HepG2 (cell line): ENCODE measurements at regions not wholly inside any gene's neighbourhood (a gene's known extent, or its start where the extent isn't known, plus 50 kb on each side); places are given as distances from the start of the nearest gene placed in this dataset.

Experiments used
- ATAC-seq: fragments of 200-7000 bp; cut with Tn5 transposase; 3 replicates; pipeline ENCODE4 v1.9.1; 2020; ENCODE audit warnings: mild to moderate bottlenecking, moderate library complexity
- BruUV-seq: library from RNA; stranded (reverse); fragments of 400-500 nt; replicated peaks from 2 replicates; lab custom pipeline; 2021; lab: Mats Ljungman, UMichigan
- CTCF ChIA-PET: fragments of 300-600 bp; formaldehyde crosslinking; extraction: SDS; loops from one replicate; lab custom pipeline; 2021; ENCODE audit warnings: low total read pairs, inconsistent platforms, low intra/inter-chr PET ratio; lab: Yijun Ruan, JAX
- POLR2A ChIA-PET: fragments of 350-600 bp; sonication (Branson Sonifier 250); formaldehyde crosslinking; loops from one replicate; lab custom pipeline; 2020; ENCODE audit warnings: antibody characterized with exemption, inconsistent platforms; lab: Yijun Ruan, JAX
- DNase-seq: peaks from one replicate; pipeline ENCODE4 v3.0.0-alpha.2; 2015; ENCODE audit warnings: low spot score
- FAIRE-seq: peaks from 3 replicates; lab custom pipeline; 2011; peaks lifted over from hg19 to GRCh38; lab: Jason Lieb, UNC
- H2AFZ ChIP-seq: one replicate; pipeline ENCODE4 v1.6.1; 2011; ENCODE audit warnings: low read length, inconsistent platforms
- H3K27ac ChIP-seq: fragments of 300-600 bp; 3 replicates; pipeline ENCODE4 v1.8.0; 2011; ENCODE audit warnings: mixed run types, mild to moderate bottlenecking, mixed read lengths, low read length, inconsistent platforms; ENCODE audit not compliant: insufficient read depth; ENCODE audit errors: extremely low read length
- H3K27me3 ChIP-seq, 2 experiments: fragments of 200-600 bp in 1 of 2; 2 replicates in 1 of 2; 3 replicates in 1 of 2; pipeline versions ENCODE4 v1.6.0 to v1.8.0; 2011; ENCODE audit warnings: low read length in 2 of 2, mild to moderate bottlenecking in 2 of 2, moderate library complexity in 2 of 2, inconsistent platforms in 1 of 2; ENCODE audit not compliant: insufficient read depth in 2 of 2, control insufficient read depth in 1 of 2
- H3K36me3 ChIP-seq, 2 experiments: fragments of 200-600 bp in 1 of 2; replicated peaks in 1 of 2; 2 replicates in 1 of 2; 3 replicates in 1 of 2; pipeline versions ENCODE4 v1.5.1 to v1.8.0; 2011; ENCODE audit warnings: low read length in 2 of 2, inconsistent platforms in 1 of 2; ENCODE audit not compliant: insufficient read depth in 2 of 2, control insufficient read depth in 1 of 2
- H3K4me1 ChIP-seq: 2 replicates; pipeline ENCODE4 v1.5.1; 2012; ENCODE audit warnings: low read length, inconsistent platforms; ENCODE audit not compliant: insufficient read depth
- H3K4me2 ChIP-seq: 2 replicates; pipeline ENCODE4 v1.6.0; 2011; ENCODE audit warnings: low read depth, low read length, inconsistent platforms
- H3K4me3 ChIP-seq, 3 experiments: fragments of 200-600 bp in 1 of 3; sonication (generic), shearing (Covaris generic) in 1 of 3; replicated peaks in 1 of 3; 2 replicates each; pipeline ENCODE4 v1.5.1; 2011 to 2016; ENCODE audit warnings: low read length in 3 of 3, inconsistent platforms in 2 of 3, low read depth in 2 of 3, mild to moderate bottlenecking in 2 of 3, control low read depth in 1 of 3, mixed read lengths in 1 of 3; ENCODE audit not compliant: insufficient read depth in 1 of 3
- H3K79me2 ChIP-seq: one replicate; pipeline ENCODE4 v1.6.1; 2011; ENCODE audit warnings: low read length, inconsistent platforms; ENCODE audit not compliant: insufficient read depth
- H3K9ac ChIP-seq: 2 replicates; pipeline ENCODE4 v1.6.0; 2011; ENCODE audit warnings: mild to moderate bottlenecking, low read depth, low read length, inconsistent platforms; ENCODE audit not compliant: insufficient read depth
- H3K9me3 ChIP-seq: 2 replicates; pipeline ENCODE4 v1.5.1; 2012; ENCODE audit warnings: mild to moderate bottlenecking, low read length
- H4K20me1 ChIP-seq: 2 replicates; pipeline ENCODE4 v1.6.0; 2011; ENCODE audit warnings: inconsistent platforms, mild to moderate bottlenecking, low read length, moderate library complexity; ENCODE audit not compliant: insufficient read depth
- CHD2 ChIP-seq: IDR thresholded peaks from 2 replicates; pipeline ENCODE4 v1.6.1; 2011; ENCODE audit warnings: low read depth, low read length, improper control_type of control experiment
- HNRNPUL1 ChIP-seq: fragments of 200-400 bp; formaldehyde crosslinking; IDR thresholded peaks from 2 replicates; pipeline ENCODE4 v1.6.1; 2017; ENCODE audit warnings: low read depth, mild to moderate bottlenecking, low read length, moderate library complexity
- HOXA3 ChIP-seq: sonication (generic); formaldehyde crosslinking; IDR thresholded peaks from 2 replicates; pipeline ENCODE4 v1.5.0; 2020; ENCODE audit warnings: missing genetic modification reagents
- KDM3A ChIP-seq: IDR thresholded peaks from 2 replicates; pipeline ENCODE4 v1.6.1; 2018; ENCODE audit warnings: low read depth, missing compliant biosample characterization
- NCOA5 ChIP-seq: sonication (generic); formaldehyde crosslinking; IDR thresholded peaks from 2 replicates; pipeline ENCODE4 v1.4.0; 2020; ENCODE audit warnings: missing genetic modification reagents
- SCMH1 ChIP-seq: sonication (generic); formaldehyde crosslinking; IDR thresholded peaks from 2 replicates; pipeline ENCODE4 v1.9.0; 2021; ENCODE audit warnings: missing genetic modification reagents, mild to moderate bottlenecking, borderline replicate concordance
- YEATS2 ChIP-seq: sonication (generic); formaldehyde crosslinking; IDR thresholded peaks from 2 replicates; pipeline ENCODE4 v1.4.0; 2020; ENCODE audit warnings: missing genetic modification reagents, borderline replicate concordance
- ZNF333 ChIP-seq: sonication (generic); formaldehyde crosslinking; IDR thresholded peaks from 2 replicates; pipeline ENCODE4 v1.4.0; 2020; ENCODE audit warnings: mild to moderate bottlenecking, missing genetic modification reagents, borderline replicate concordance
- ZNF724P ChIP-seq: sonication (generic); formaldehyde crosslinking; IDR thresholded peaks from 2 replicates; pipeline ENCODE4 v1.8.0; 2022; ENCODE audit warnings: missing genetic modification reagents, borderline replicate concordance
- WGBS: methylation state at CpG from one replicate; pipeline ENCODE4 v1.1.6; 2017; ENCODE audit warnings: low lambda C conversion rate; 5-methylcytosine and 5-hydroxymethylcytosine counted together
- in situ Hi-C: cut with HindIII; loops from 2 replicates; pipeline ENCODE4 v1.10.0; 2017; ENCODE audit warnings: low pct_unique_long_range_greater_than_20kb; ENCODE audit not compliant: extremely low pct_ligation_motif_present
- intact Hi-C: fragments of 100-400 bp; cut with micrococcal nuclease; formaldehyde crosslinking; loops from one replicate; pipeline ENCODE4 v1.10.0; 2022; ENCODE audit not compliant: unreplicated experiment
- TF ChIP-seq, protein P1 (sequence below): sonication (generic); formaldehyde crosslinking; IDR thresholded peaks from 2 replicates; pipeline ENCODE4 v1.4.0; 2020; ENCODE audit warnings: mild to moderate bottlenecking, missing genetic modification reagents
- TF ChIP-seq, protein P2 (sequence below): sonication (generic); formaldehyde crosslinking; IDR thresholded peaks from 2 replicates; pipeline ENCODE4 v1.8.0; 2023; ENCODE audit warnings: mild to moderate bottlenecking, missing genetic modification reagents
- TF ChIP-seq, protein P3 (sequence below): sonication (generic); formaldehyde crosslinking; IDR thresholded peaks from 2 replicates; pipeline ENCODE4 v1.4.0; 2020; ENCODE audit warnings: missing genetic modification reagents
- TF ChIP-seq, protein P4 (sequence below): sonication (generic); formaldehyde crosslinking; IDR thresholded peaks from 2 replicates; pipeline ENCODE4 v1.4.0; 2020; ENCODE audit warnings: missing genetic modification reagents

DNA sequence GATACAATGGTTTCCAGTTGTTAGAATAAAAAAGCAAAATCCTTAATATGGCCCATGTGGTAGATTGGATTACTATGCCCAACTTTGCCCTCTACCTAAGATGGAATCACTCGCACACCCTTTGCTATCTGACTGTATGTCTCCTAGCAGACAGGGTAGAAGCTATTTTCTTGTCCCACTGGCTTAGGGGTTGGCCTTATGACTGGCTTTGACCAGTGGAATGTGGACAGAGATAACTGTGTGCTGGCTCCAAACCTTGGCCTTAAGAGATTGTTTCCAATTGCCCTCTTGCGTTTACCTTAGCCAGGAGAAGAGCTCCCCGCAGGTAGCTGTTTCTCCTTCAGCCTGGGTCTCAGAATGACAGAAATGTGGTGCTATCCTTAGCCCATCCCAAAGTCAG lies 355.9 kb downstream of the BCOR start (continued):
- TF ChIP-seq, protein P1, sequence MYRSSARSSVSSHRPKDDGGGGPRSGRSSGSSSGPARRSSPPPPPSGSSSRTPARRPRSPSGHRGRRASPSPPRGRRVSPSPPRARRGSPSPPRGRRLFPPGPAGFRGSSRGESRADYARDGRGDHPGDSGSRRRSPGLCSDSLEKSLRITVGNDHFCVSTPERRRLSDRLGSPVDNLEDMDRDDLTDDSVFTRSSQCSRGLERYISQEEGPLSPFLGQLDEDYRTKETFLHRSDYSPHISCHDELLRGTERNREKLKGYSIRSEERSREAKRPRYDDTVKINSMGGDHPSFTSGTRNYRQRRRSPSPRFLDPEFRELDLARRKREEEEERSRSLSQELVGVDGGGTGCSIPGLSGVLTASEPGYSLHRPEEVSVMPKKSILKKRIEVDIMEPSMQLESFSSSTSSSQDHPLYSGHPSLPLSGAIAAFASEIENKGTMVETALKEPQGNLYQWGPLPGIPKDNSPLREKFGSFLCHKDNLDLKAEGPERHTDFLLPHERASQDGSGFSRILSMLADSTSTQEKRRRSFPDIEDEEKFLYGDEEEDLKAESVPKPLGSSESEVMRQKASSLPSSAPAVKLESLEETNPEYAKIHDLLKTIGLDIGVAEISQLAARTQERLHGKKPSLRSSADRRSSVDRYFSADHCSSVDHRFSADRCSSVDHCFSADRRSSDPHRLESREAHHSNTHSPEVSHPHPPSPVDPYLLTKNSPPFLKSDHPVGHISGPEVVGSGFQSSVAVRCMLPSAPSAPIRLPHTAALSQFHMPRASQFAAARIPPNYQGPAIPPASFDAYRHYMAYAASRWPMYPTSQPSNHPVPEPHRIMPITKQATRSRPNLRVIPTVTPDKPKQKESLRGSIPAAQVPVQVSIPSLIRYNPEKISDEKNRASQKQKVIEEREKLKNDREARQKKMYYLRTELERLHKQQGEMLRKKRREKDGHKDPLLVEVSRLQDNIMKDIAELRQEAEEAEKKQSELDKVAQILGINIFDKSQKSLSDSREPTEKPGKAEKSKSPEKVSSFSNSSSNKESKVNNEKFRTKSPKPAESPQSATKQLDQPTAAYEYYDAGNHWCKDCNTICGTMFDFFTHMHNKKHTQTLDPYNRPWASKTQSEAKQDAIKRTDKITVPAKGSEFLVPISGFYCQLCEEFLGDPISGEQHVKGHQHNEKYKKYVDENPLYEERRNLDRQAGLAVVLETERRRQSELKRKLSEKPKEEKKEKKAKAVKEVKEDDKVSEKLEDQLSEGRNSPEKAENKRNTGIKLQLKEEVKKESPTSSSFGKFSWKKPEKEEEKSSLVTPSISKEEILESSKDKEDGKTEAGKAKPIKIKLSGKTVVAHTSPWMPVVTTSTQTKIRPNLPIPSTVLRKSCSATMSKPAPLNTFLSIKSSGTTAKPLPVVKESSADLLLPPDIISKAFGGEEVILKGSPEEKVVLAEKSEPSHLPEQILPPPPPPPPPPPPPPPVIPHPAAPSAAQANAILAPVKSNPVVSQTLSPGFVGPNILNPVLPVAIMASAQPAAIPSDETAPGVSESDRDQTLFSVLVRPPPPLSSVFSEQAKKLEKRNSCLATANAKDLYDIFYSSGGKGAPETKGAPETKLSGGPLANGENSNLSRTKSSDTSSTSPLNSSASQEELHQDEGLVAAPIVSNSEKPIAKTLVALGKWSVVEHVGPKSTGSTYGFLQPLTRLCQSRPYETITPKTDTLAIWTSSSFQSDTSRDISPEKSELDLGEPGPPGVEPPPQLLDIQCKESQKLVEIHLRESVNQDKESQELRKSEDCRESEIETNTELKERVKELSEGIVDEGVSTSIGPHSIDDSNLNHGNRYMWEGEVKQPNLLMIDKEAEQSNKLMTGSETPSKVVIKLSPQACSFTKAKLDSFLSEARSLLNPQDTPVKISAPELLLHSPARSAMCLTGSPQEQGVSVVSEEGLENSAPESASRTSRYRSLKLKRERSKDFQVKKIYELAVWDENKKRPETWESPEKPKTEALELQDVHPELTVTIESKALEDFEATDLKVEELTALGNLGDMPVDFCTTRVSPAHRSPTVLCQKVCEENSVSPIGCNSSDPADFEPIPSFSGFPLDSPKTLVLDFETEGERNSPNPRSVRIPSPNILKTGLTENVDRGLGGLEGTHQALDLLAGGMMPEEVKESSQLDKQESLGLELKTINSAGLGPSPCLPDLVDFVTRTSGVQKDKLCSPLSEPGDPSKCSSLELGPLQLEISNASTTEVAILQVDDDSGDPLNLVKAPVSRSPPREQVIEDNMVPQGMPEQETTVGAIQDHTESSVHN (CRISPR knock-in tag), result no peak
- TF ChIP-seq ZNF333 (CRISPR knock-in tag) (no peak), CHD2 (no peak), NCOA5 (no peak), SCMH1 (CRISPR knock-in tag) (no peak), HNRNPUL1 (no peak)

DNA sequence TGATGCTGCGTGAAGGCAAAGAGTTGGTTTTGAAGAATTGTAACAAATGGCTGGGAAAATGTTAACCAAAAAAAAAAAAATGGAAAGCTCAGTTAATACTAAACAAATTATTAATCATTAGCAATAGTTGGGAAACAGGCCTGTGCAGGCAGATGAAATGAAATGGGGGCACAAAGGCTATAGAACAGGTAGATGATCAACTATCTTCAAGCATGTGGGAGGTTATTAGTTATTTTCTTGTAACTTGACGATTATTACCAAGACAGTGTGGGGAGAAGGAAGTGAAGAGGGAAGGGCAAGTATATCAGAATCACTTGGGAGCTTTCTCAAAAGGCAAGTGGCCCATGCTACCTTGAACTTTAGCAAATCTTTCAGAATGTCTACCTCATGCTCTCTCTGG lies 351.9 kb downstream of the BCOR start:
- no TSS peak for BruUV-seq
- Histone ChIP-seq H3K79me2 (no peaks in the 10 kb centered on the region), H3K9me3 (no peaks in the 10 kb centered on the region), H3K9ac (no peak overlapping the region), H3K4me2 (no peak overlapping the region), H3K27ac (no peak overlapping the region), H2AFZ (no peak overlapping the region), H3K4me3 (no peak overlapping the region), H3K4me1 (no peaks in the 10 kb centered on the region), H3K36me3 (no peaks in the 10 kb centered on the region), H3K27me3 (no peaks in the 10 kb centered on the region), H4K20me1 (no peaks in the 10 kb centered on the region)
- no peak for ATAC-seq
- no peak for FAIRE-seq
- 40% methylated on average over 2 of the region's 2 CpGs for WGBS
- ChIA-PET CTCF (no interaction called here), POLR2A (no interaction called here)
- no peak for DNase-seq
- intact Hi-C loops, result no loop called here
- in situ Hi-C loops, result no loop called here
- TF ChIP-seq ZNF724P (CRISPR knock-in tag), result no peak
- TF ChIP-seq, protein P2, sequence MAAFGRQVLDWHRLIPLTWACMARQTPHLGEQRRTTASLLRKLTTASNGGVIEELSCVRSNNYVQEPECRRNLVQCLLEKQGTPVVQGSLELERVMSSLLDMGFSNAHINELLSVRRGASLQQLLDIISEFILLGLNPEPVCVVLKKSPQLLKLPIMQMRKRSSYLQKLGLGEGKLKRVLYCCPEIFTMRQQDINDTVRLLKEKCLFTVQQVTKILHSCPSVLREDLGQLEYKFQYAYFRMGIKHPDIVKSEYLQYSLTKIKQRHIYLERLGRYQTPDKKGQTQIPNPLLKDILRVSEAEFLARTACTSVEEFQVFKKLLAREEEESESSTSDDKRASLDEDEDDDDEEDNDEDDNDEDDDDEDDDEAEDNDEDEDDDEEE (CRISPR knock-in tag), result no peak
- TF ChIP-seq, protein P3, sequence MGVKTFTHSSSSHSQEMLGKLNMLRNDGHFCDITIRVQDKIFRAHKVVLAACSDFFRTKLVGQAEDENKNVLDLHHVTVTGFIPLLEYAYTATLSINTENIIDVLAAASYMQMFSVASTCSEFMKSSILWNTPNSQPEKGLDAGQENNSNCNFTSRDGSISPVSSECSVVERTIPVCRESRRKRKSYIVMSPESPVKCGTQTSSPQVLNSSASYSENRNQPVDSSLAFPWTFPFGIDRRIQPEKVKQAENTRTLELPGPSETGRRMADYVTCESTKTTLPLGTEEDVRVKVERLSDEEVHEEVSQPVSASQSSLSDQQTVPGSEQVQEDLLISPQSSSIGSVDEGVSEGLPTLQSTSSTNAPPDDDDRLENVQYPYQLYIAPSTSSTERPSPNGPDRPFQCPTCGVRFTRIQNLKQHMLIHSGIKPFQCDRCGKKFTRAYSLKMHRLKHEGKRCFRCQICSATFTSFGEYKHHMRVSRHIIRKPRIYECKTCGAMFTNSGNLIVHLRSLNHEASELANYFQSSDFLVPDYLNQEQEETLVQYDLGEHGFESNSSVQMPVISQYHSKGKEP (CRISPR knock-in tag), result no peak
- no peak for TF ChIP-seq KDM3A (CRISPR knock-in tag)
- TF ChIP-seq, protein P4, sequence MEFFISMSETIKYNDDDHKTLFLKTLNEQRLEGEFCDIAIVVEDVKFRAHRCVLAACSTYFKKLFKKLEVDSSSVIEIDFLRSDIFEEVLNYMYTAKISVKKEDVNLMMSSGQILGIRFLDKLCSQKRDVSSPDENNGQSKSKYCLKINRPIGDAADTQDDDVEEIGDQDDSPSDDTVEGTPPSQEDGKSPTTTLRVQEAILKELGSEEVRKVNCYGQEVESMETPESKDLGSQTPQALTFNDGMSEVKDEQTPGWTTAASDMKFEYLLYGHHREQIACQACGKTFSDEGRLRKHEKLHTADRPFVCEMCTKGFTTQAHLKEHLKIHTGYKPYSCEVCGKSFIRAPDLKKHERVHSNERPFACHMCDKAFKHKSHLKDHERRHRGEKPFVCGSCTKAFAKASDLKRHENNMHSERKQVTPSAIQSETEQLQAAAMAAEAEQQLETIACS, result no peak
- TF ChIP-seq HOXA3 (CRISPR knock-in tag), result no peak
- TF ChIP-seq YEATS2 (CRISPR knock-in tag), result no peak
